Esophagus muscularis mucosa (tissue), 4 donors: ENCODE measurements at regions not wholly inside any gene's neighbourhood (a gene's known extent, or its start where the extent isn't known, plus 50 kb on each side); places are given as distances from the start of the nearest gene placed in this dataset.

Experiments used
- DNase-seq: peaks from one replicate; pipeline ENCODE4 v3.0.0-alpha.2; 2017; ENCODE audit errors: extremely low spot score
- H3K27ac ChIP-seq, 4 donors: fragments of 200-600 bp; sonication (generic); replicated peaks in 1 of 4; 1 replicate in 3 of 4; 2 replicates in 1 of 4; pipeline ENCODE4 v1.5.1; 2016 to 2019; ENCODE audit warnings: mild to moderate bottlenecking in 1 of 4
- H3K27me3 ChIP-seq, 4 donors: fragments of 200-600 bp; sonication (generic); one replicate each; pipeline versions ENCODE4 v1.5.1 to v1.6.0; 2016 to 2019
- H3K36me3 ChIP-seq, 4 donors: fragments of 200-600 bp; sonication (generic); one replicate each; pipeline ENCODE4 v1.5.1; 2016 to 2019
- H3K4me1 ChIP-seq, 4 donors: fragments of 200-600 bp; sonication (generic); one replicate each; pipeline ENCODE4 v1.5.1; 2016 to 2019
- H3K4me3 ChIP-seq, 4 donors: fragments of 200-600 bp; sonication (generic); 1 replicate in 2 of 4; 2 replicates in 2 of 4; pipeline ENCODE4 v1.5.1; 2016 to 2019; ENCODE audit warnings: mild to moderate bottlenecking in 4 of 4, moderate library complexity in 1 of 4
- H3K9me3 ChIP-seq, 4 donors: fragments of 200-600 bp; sonication (generic); 1 replicate in 3 of 4; 2 replicates in 1 of 4; pipeline ENCODE4 v1.5.1; 2016 to 2019
- CTCF ChIP-seq, 3 experiments: fragments of 200-600 bp in 2 of 3; fragments of 450-650 bp in 1 of 3; sonication (generic) in 2 of 3; IDR thresholded peaks; one replicate each; pipeline ENCODE4 v1.5.1; 2017 to 2019; ENCODE audit warnings: antibody characterized with exemption in 3 of 3, mild to moderate bottlenecking in 2 of 3, moderate library complexity in 1 of 3
- EP300 ChIP-seq: sonication (generic); formaldehyde crosslinking; IDR thresholded peaks from one replicate; pipeline ENCODE4 v1.6.1; 2017; ENCODE audit warnings: antibody characterized with exemption
- POLR2A ChIP-seq: fragments of 450-650 bp; IDR thresholded peaks from one replicate; pipeline ENCODE4 v1.6.1; 2017; ENCODE audit warnings: antibody characterized with exemption, moderate library complexity, mild to moderate bottlenecking, low read depth
- POLR2AphosphoS5 ChIP-seq, 2 donors: sonication (generic); formaldehyde crosslinking; IDR thresholded peaks; one replicate each; pipeline ENCODE4 v1.6.1; 2017; ENCODE audit warnings: antibody characterized with exemption in 2 of 2
- WGBS: methylation state at CpG from one replicate; pipeline ENCODE4 v1.1.5; 2018; 5-methylcytosine and 5-hydroxymethylcytosine counted together
- intact Hi-C: fragments of 100-400 bp; cut with DNase I; formaldehyde crosslinking; loops from one replicate; pipeline ENCODE4 v1.15.1; 2023

DNA sequence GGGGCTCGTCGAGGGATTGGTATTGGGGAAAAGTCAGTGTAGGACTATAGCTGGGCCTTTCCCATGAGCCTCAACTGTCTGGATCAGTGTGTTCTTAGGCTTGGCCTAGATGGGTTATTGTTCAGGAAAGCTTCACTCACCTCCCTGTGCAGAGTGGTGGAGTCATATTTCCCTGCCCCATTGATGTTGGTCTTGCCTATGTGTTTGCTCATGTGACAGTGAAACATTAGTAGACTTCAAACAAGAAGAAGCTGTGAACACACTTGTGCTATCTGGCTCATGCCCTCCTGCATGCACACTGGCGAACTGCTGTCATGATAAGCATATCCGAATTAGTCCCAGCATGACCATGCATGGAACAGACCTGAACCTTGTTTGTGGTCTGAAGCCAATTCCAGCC, 171.1 kb downstream of the DHX35 start:
- TF ChIP-seq POLR2A (no peak), EP300 (no peak), POLR2AphosphoS5 (IDR thresholded peaks at IDR 0.05) (no peak)
- H3K4me1 ChIP-seq, result no peaks in the 10 kb centered on the region
- H3K36me3 ChIP-seq, result no peaks in the 10 kb centered on the region
- H3K9me3 ChIP-seq, result no peaks in the 10 kb centered on the region
- peaks cover 0 to 15% (median 0%) of the 10 kb centered on the region in 4 donors for H3K27me3 ChIP-seq
- H3K27ac ChIP-seq, result no peak overlapping the region
- no peak for DNase-seq
- WGBS, result 92% methylated on average over 4 of the region's 4 CpGs
- H3K4me3 ChIP-seq, result no peak overlapping the region
- intact Hi-C loops, result no loop called here

- no peaks in the 10 kb centered on the region for H3K4me1 ChIP-seq
- no peak for TF ChIP-seq EP300
- TF ChIP-seq CTCF (IDR thresholded peaks at IDR 0.05), result no peak
- TF ChIP-seq POLR2AphosphoS5 (IDR thresholded peaks at IDR 0.05), result no peak
- no peak for TF ChIP-seq POLR2A
- intact Hi-C loops, result no loop called here
- no peaks in the 10 kb centered on the region for H3K9me3 ChIP-seq
- H3K4me3 ChIP-seq, result no peak overlapping the region
- no peaks in the 10 kb centered on the region for H3K36me3 ChIP-seq
- peaks cover 0 to 9% (median 0%) of the 10 kb centered on the region in 4 donors for H3K27me3 ChIP-seq
- 83% methylated on average over 5 of the region's 5 CpGs for WGBS
- DNase-seq, result no peak
- H3K27ac ChIP-seq, result no peak overlapping the region
Measured at GRCh38 chr20:39132511-39132910, 170.4 kb downstream of the DHX35 start.

GRCh38 chr20:39132093-39132492, 169.9 kb downstream of the DHX35 start:
- no peak for DNase-seq
- Histone ChIP-seq H3K9me3 (no peaks in the 10 kb centered on the region), H3K4me1 (no peaks in the 10 kb centered on the region), H3K4me3 (no peak overlapping the region), H3K27ac (no peak overlapping the region), H3K36me3 (no peaks in the 10 kb centered on the region), H3K27me3 (peaks cover 0 to 5% (median 0%) of the 10 kb centered on the region in 4 donors)
- intact Hi-C loops, result no loop called here
- no peak for TF ChIP-seq POLR2AphosphoS5 (IDR thresholded peaks at IDR 0.05)
- no peak for TF ChIP-seq CTCF (IDR thresholded peaks at IDR 0.05)
- TF ChIP-seq POLR2A, result no peak

DNA sequence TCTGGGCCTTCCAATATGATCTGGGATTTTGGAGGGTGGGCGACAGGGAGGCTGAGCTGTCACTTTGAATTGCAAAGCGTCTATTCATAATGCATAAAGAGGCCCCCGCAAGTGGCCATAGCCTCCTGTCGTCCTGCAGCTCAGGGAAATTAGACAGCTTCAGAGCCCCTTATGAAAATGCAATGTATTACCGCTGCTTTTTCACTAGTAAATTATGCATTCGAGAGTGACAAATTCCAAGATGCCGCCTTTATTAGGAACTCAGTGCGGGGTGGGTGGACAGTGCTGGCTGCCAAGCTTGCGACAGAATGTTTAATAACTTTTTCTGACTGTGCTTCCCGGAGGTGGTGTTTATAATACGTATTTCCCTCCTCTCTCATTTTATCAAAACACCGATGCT, 168.5 kb downstream of the DHX35 start:
- intact Hi-C loops, result no loop called here
- Histone ChIP-seq H3K36me3 (no peaks in the 10 kb centered on the region), H3K4me3 (no peak overlapping the region), H3K9me3 (no peaks in the 10 kb centered on the region), H3K27ac (no peak overlapping the region), H3K27me3 (no peaks in the 10 kb centered on the region), H3K4me1 (no peaks in the 10 kb centered on the region)
- no peak for DNase-seq
- 65% methylated on average over 12 of the region's 12 CpGs for WGBS
- TF ChIP-seq POLR2A, result no peak
- TF ChIP-seq POLR2AphosphoS5 (IDR thresholded peaks at IDR 0.05), result no peak
- TF ChIP-seq CTCF (IDR thresholded peaks at IDR 0.05), result no peak
- TF ChIP-seq EP300, result no peak

- peaks cover 0 to 6% (median 0%) of the 10 kb centered on the region in 4 donors for H3K9me3 ChIP-seq
- TF ChIP-seq POLR2A (no peak), POLR2AphosphoS5 (IDR thresholded peaks at IDR 0.05) (no peak), CTCF (IDR thresholded peaks at IDR 0.05) (no peak), EP300 (no peak)
- DNase-seq, result no peak
Measured at GRCh38 chr20:39129523-39129922, 167.4 kb downstream of the DHX35 start.

More at GRCh38 chr20:39129523-39129922, 167.4 kb downstream of the DHX35 start:
- Histone ChIP-seq H3K27ac (no peak overlapping the region), H3K4me3 (no peak overlapping the region), H3K4me1 (no peaks in the 10 kb centered on the region), H3K27me3 (peaks cover 0 to 8% (median 0%) of the 10 kb centered on the region in 4 donors), H3K36me3 (no peaks in the 10 kb centered on the region)
- WGBS, result 78% methylated on average over 2 of the region's 2 CpGs
- intact Hi-C loops, result no loop called here
